Suprapubic skin (tissue), 3 donors: ENCODE measurements at regions not wholly inside any gene's neighbourhood (a gene's known extent, or its start where the extent isn't known, plus 50 kb on each side); places are given as distances from the start of the nearest gene placed in this dataset.

Source experiments
- POLR2A ChIP-seq, 2 donors: fragments of 450-650 bp; IDR thresholded peaks; one replicate each; pipeline ENCODE4 v1.6.1; 2017; ENCODE audit warnings: antibody characterized with exemption in 2 of 2, mild to moderate bottlenecking in 2 of 2, moderate library complexity in 2 of 2
- TF ChIP-seq, protein P1 (sequence below), 2 donors: fragments of 200-600 bp in 1 of 2; fragments of 450-650 bp in 1 of 2; sonication (generic) in 1 of 2; IDR thresholded peaks; one replicate each; pipeline ENCODE4 v1.5.1; 2016 to 2019; ENCODE audit warnings: antibody characterized with exemption in 2 of 2, mild to moderate bottlenecking in 1 of 2, moderate library complexity in 1 of 2

DNA sequence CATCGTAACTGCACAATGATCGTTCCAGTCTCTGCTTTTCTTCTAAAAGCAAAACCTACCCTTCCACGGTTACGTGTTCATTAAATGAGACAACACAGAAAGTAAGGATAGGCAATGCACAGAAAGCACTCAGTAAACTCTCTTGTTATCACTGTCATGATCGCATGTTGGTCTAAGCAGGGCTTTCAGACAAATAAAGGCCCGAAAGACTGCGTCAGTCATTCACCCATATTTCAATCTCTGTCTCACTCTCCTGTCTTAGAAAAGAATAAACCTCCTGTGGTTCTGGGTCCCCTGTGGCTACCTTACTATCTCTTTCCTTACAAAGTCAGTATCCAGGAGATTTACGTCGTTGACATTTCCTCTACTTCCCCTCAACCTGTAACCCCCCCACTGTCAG lies 160.9 kb downstream of the VAPA start:
- TF ChIP-seq, protein P1, sequence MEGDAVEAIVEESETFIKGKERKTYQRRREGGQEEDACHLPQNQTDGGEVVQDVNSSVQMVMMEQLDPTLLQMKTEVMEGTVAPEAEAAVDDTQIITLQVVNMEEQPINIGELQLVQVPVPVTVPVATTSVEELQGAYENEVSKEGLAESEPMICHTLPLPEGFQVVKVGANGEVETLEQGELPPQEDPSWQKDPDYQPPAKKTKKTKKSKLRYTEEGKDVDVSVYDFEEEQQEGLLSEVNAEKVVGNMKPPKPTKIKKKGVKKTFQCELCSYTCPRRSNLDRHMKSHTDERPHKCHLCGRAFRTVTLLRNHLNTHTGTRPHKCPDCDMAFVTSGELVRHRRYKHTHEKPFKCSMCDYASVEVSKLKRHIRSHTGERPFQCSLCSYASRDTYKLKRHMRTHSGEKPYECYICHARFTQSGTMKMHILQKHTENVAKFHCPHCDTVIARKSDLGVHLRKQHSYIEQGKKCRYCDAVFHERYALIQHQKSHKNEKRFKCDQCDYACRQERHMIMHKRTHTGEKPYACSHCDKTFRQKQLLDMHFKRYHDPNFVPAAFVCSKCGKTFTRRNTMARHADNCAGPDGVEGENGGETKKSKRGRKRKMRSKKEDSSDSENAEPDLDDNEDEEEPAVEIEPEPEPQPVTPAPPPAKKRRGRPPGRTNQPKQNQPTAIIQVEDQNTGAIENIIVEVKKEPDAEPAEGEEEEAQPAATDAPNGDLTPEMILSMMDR (IDR thresholded peaks at IDR 0.05) = no peak
- TF ChIP-seq POLR2A (IDR thresholded peaks at IDR 0.05) = no peak
